Epithelial cell of esophagus (primary cell): ENCODE measurements at regions not wholly inside any gene's neighbourhood (a gene's known extent, or its start where the extent isn't known, plus 50 kb on each side); places are given as distances from the start of the nearest gene placed in this dataset.
"Not testable (repeated sequence)": the region's sequence is repeated elsewhere in the genome, so short reads cannot be mapped to it uniquely, and the experiment has no call there.

ENCODE experiments used
- DNase-seq: peaks from one replicate; pipeline ENCODE4 v3.0.0; 2010; ENCODE audit warnings: low read depth
- H3K4me3 ChIP-seq: 2 replicates; pipeline ENCODE4 v1.5.1; 2011; ENCODE audit warnings: mild to moderate bottlenecking, low read length, control low read depth
- TF ChIP-seq, protein P1 (sequence below): IDR thresholded peaks from 2 replicates; pipeline ENCODE4 v1.5.1; 2011; ENCODE audit warnings: low read depth, mild to moderate bottlenecking, low read length, control low read depth, inconsistent platforms; ENCODE audit not compliant: insufficient read depth; ENCODE audit errors: missing control alignments

- DNase-seq: no peak
- H3K4me3 ChIP-seq: no peak overlapping the region
Measured at GRCh38 chr13:102538938-102539337, 57.8 kb upstream of the TPP2 start.

DNA sequence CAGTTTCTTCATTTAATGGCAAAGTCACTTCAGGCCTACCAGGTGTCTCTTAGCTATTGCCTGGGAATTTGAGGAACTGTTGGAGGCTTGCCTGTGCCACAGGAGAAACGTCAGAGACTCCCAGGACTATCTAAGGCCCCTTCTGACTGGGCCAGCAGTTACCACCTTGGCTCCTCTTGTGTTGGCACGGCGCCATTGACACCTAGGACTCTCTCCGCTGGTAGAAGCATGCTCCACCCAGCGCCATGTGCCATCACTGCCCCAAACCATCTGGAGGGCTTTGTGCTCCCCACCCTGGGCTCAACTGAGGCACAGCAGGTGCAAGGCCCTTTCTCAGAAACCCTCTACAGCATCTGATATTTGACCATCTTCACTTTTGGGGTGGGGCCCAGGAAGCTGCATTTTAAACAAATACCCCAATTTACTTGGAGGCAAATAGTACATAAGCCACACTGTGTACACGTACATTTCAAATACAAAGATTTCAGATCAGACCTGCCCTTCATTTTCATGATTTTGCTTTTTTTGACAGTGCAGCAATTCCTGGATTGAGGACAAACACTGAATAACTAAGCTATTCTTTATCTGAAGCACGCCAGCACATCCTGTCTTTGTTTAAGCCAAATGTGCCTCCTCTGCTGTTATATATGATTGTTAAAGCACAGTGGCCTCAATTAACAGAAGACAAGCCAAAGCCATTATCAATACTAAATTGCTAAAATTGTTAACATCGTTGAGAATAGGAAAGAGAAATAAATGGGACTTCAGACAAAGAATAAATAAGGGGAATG lies 59.9 kb upstream of the TPP2 start:
- no peak for DNase-seq
- H3K4me3 ChIP-seq: no peak overlapping the region
- TF ChIP-seq, protein P1, sequence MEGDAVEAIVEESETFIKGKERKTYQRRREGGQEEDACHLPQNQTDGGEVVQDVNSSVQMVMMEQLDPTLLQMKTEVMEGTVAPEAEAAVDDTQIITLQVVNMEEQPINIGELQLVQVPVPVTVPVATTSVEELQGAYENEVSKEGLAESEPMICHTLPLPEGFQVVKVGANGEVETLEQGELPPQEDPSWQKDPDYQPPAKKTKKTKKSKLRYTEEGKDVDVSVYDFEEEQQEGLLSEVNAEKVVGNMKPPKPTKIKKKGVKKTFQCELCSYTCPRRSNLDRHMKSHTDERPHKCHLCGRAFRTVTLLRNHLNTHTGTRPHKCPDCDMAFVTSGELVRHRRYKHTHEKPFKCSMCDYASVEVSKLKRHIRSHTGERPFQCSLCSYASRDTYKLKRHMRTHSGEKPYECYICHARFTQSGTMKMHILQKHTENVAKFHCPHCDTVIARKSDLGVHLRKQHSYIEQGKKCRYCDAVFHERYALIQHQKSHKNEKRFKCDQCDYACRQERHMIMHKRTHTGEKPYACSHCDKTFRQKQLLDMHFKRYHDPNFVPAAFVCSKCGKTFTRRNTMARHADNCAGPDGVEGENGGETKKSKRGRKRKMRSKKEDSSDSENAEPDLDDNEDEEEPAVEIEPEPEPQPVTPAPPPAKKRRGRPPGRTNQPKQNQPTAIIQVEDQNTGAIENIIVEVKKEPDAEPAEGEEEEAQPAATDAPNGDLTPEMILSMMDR: no peak

More at GRCh38 chr13:102538938-102539337, 57.8 kb upstream of the TPP2 start:
- TF ChIP-seq, protein P1: no peak

DNA sequence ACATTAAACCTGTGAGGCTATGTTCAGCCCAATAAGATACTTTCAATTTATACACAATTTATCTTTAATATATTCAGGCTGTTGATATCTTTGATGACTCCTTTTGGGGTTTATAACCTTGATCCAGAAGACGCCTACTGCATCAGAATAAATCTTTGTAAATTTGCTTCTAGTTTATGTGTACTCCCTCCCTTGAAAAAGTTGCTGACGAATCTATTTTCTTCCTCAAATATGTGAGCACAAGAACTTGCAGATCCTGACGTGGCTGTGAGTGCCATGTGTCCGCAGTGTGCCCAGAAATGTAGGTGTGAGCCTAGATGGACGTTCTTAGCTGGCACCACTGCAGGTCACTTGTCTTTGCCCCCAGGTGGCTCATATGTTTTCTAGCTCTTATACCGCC lies 60.6 kb upstream of the TPP2 start:
- DNase-seq: no peak
- no peak overlapping the region for H3K4me3 ChIP-seq
- TF ChIP-seq, protein P1: no peak

- H3K4me3 ChIP-seq: no peak overlapping the region
- TF ChIP-seq, protein P1: no peak
Measured at GRCh38 chr13:102530751-102531150, 66.0 kb upstream of the TPP2 start.

GRCh38 chr13:102522251-102522650 lies 74.5 kb upstream of the TPP2 start:
- H3K4me3 ChIP-seq, DNase-seq: not testable (repeated sequence)

More at GRCh38 chr13:102530751-102531150, 66.0 kb upstream of the TPP2 start:
- DNase-seq: no peak

DNA sequence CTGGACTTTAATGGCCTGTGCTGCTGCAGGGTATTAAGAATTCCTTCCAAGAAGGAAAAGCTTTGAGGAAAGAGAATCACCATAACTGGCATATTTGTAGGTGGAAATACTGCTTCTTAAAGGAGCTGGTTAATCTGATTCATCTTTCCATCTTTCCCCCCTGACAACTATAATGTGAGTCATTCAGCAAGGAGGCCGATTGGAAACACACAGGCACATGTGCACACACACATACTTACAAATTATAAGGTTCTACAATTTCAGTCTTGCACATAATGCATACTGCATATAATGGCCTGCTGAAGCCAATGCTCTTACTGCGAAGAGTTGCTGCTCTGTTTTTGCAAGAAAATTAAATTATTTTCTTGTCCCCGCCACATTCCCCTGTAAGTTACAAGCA lies 78.8 kb upstream of the TPP2 start:
- DNase-seq: peak; percentile 29
- TF ChIP-seq, protein P1: no peak
- H3K4me3 ChIP-seq: no peak overlapping the region

GRCh38 chr13:102510072-102510471 lies 86.7 kb upstream of the TPP2 start:
- TF ChIP-seq, protein P1: no peak
- H3K4me3 ChIP-seq: no peak overlapping the region
- no peak for DNase-seq
